ENCODE measurements at regions not wholly inside any gene's neighbourhood (a gene's known extent, or its start where the extent isn't known, plus 50 kb on each side); places are given as distances from the start of the nearest gene placed in this dataset.

- no peak for DNase-seq
These were observed 109.0 kb upstream of the TBL1XR1 start for GRCh38 chr3:177306252-177306651.

GRCh38 chr3:177307391-177307790 is 110.1 kb upstream of the TBL1XR1 start:
- DNase-seq, result no peak

- no peak for DNase-seq
These were observed 110.5 kb upstream of the TBL1XR1 start for GRCh38 chr3:177307826-177308225.

GRCh38 chr3:177308286-177308685 is 111.0 kb upstream of the TBL1XR1 start:
- no peak for DNase-seq

- DNase-seq, result no peak
These were observed 111.6 kb upstream of the TBL1XR1 start for GRCh38 chr3:177308911-177309310.

GRCh38 chr3:177312491-177312890 is 115.2 kb upstream of the TBL1XR1 start:
- no peak for DNase-seq

- DNase-seq, result no peak
These were observed 117.6 kb upstream of the TBL1XR1 start for GRCh38 chr3:177314897-177315296.

GRCh38 chr3:177317247-177317646 is 120.0 kb upstream of the TBL1XR1 start:
- DNase-seq, result no peak

GRCh38 chr3:177318559-177318958 is 121.3 kb upstream of the TBL1XR1 start:
- DNase-seq, result no peak

- no peak for DNase-seq
These were observed 123.5 kb upstream of the TBL1XR1 start for GRCh38 chr3:177320765-177321247.

GRCh38 chr3:177321819-177322218 is 124.5 kb upstream of the TBL1XR1 start:
- no peak for DNase-seq

GRCh38 chr3:177322881-177323280 is 125.6 kb upstream of the TBL1XR1 start:
- no peak for DNase-seq

- DNase-seq, result no peak
These were observed 132.6 kb upstream of the TBL1XR1 start for GRCh38 chr3:177329854-177330253.

GRCh38 chr3:177330779-177331178 is 133.5 kb upstream of the TBL1XR1 start:
- DNase-seq, result no peak

- no peak for DNase-seq
These were observed 134.0 kb upstream of the TBL1XR1 start for GRCh38 chr3:177331203-177331835.

- no peak for DNase-seq
These were observed 135.7 kb upstream of the TBL1XR1 start for GRCh38 chr3:177332955-177333354.

GRCh38 chr3:177333533-177334520 is 136.5 kb upstream of the TBL1XR1 start:
- no peak for DNase-seq

- no peak for DNase-seq
These were observed 137.5 kb upstream of the TBL1XR1 start for GRCh38 chr3:177334803-177335202.

GRCh38 chr3:177335728-177336127 is 138.4 kb upstream of the TBL1XR1 start:
- DNase-seq, result no peak

GRCh38 chr3:177336873-177337450 is 139.7 kb upstream of the TBL1XR1 start:
- DNase-seq, result no peak

GRCh38 chr3:177337541-177338331 is 140.5 kb upstream of the TBL1XR1 start:
- DNase-seq, result no peak

- no peak for DNase-seq
These were observed 141.5 kb upstream of the TBL1XR1 start for GRCh38 chr3:177338697-177339219.

Data from islet precursor cell (in vitro differentiated cells).